CD4-positive, alpha-beta T cell treated with Interleukin-6 at 100 ng/mL for 8 hours (primary cell): ENCODE measurements at regions not wholly inside any gene's neighbourhood (a gene's known extent, or its start where the extent isn't known, plus 50 kb on each side); places are given as distances from the start of the nearest gene placed in this dataset.

Experiments
- DNase-seq: peaks from one replicate; pipeline ENCODE4 v3.0.0-alpha.2; 2020; ENCODE audit warnings: mixed read lengths, low spot score

DNA sequence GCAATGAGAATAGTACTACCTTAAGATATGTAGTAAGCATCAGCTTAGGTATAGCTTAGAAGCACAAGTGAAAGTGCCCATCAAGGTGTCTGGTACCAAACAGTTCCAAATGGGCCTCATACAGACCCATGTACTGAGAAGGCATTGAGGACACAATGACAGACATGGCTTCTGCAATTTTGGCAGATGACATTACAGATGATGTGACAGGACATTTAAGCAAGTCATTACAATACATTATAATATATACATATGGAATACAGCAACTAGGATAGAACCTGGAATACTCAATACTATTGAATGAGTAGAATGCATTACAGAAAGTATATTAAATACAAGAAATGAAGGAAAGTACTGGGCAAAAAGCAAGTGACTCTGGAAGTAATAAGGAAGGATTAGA lies 256.4 kb downstream of the GXYLT1 start:
- DNase-seq, result no peak

DNA sequence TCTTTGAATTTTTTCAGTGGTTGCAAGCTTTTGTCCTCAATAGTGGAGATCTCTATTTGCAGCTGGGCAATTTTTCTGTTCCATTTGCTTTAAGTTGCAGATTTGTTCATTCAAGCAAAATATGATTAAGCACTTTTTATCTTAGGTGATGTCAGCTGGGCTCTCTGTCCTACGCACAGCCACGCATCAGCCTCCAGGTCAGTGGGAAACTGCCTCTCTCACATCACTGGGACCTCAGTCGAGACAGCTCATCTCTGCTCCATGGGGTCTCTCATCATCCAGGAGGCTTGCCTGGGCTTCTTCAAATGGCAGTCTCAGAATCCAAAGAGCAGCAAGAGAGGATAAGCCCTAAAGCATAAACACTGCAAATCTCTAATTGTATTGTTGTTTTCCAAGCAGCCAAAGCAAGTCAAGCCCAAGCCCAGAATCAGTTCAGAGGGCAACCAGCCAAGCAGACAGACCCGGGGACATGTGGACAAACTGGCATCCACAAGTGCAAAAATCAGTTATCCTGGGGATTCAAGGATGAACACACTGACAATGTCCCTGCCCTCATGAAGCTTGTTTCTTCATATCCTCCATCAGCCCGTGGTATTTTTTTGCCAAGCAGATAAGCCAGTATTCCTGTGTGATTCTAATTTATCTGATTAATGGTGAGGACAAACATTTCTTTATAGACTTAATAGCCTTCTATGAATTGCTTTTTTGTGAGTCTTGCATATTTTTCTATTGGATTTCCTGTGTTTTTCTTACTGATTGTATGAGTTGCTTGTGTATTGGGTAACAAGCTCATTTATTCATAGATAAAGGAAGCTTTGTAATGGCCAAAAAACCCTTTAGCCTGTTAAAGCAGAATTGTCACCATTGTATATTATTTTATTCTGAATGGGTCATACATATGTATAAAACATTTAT lies 262.5 kb downstream of the GXYLT1 start:
- DNase-seq, result no peak

DNA sequence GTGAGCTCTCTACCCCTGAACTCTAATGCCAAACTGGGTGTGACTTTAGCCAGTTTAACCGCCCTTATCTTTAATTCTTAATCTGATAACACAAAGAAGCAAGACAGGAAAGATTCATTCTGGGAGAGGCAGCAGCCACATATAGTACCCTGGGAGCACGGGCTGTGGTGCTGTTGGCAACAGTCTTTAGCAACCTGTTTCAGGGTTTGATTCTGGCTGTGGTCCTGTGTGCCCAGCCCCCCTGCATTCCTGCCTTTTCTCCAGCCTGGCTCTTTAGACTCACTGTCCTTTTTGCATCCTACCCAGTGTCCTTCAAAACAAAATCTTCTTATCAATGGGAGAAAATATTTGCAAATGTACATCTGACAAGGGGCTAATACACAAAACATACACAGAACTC lies 275.2 kb downstream of the GXYLT1 start:
- DNase-seq, result no peak

DNA sequence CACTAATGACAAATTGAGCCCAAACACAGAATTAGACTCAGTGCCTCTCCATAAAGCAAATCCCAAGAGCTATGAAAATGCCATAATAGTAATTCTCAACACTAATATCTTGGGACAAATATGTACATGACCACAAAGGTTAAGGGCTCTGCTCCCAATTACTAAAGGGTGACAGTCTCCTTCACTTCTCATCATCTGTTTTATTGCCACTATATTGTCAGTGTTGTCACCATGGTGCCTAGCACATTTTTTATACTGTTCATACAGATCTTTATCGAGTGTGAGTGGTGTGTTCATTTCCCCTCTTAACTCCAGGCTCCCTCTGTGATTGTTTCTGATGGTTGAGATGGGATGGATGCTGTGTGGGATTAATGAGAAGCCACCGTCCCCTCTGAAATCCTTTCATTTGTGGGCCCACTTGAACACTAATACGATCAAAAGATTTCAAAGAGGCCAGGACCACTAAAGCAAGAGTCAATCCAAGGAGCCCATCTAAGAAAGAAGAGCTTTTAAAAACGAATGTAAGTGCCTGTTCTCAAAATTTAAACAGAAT lies 277.7 kb downstream of the GXYLT1 start:
- no peak for DNase-seq

DNA sequence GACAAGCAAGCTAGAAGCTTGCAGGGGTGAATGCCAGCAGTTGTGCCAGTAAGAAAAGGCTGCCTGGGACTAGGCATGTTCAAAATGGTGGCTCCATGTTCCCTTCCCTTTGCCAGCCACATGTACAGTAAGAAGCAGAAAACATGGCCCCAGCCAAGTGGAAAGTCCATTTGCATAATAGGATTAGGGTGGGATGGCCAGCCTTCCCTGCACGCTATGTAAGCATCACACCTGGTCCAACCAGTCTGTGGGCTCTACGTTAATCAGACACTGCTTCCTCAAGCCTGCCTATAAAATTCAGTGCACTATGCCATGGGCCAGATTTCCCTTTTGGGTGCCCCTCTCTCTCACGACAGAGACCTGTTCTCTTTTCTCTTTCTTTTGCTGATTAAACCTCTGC lies 288.4 kb downstream of the GXYLT1 start:
- DNase-seq, result no peak

DNA sequence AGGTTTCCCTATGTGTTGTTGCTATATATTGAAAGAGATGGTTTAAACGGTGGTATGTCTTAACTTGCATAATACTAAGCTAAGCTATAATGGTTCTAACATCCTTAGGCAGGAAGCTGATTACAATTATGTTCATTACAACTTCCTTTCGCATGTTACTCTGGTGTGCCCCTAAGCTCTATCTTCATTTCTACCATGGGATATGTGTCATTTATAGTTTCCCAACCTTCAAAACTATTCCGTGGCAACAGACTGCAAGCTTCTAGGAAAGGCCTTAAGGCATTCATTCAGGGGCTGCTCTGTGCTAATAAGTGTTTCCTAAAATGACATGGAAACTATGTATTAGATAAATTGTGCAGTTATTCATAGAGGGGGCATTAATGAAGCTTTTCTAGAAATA lies 294.6 kb downstream of the GXYLT1 start:
- no peak for DNase-seq

DNA sequence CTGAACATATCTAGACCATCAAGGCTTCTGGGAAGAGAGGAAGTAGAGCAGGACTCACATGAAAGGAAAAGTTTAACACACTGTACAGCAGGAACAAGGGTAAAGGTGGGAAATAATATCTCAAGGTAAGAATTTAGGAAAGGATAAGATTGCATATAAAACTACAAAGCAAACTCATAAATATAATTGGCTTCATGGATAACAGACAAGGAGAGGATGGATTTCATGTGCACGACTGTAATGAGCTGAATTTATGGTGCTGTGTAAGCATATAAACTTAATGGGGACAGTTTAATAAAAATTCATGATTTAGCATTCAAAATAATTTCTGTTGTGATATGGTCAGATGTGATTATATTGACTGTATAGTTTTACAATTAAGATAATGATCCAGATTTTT lies 298.0 kb downstream of the GXYLT1 start:
- no peak for DNase-seq

DNA sequence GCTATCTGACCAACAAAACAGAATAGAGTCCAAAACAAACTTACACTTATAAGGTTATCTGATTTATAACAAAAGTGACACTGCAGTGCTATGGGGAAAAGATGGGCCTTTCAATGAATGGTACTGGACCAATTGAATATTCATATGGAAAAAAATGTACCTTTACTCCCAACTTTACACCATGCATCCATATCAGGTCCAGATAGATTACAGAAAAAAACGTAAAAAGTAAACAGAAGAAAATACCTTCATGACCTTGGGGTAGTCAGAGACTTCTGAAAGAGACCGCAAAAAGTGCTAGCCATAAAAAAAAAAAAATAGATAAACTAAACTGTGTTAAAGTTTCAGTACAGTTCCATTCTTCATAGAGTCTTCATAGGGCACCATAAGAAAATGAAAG lies 308.3 kb downstream of the GXYLT1 start:
- DNase-seq, result no peak

DNA sequence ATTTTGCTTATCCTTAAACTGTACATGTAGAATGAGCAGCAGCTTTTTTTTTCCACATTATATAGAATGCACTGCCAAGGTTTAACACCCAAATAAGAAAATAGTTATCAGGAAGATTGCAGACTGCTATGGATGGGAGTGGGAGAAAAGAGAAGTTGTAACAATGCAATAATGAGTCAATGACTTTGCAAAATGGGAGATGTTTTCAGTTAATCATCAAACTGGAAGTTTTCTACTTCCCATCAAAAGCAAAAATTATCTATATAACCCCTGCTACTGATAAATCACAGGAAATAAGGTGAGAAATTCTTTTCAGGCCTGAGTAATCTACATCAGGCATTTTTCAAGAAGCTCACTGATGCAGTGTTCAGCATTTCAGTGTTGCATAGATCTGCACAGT lies 309.1 kb downstream of the GXYLT1 start:
- no peak for DNase-seq

DNA sequence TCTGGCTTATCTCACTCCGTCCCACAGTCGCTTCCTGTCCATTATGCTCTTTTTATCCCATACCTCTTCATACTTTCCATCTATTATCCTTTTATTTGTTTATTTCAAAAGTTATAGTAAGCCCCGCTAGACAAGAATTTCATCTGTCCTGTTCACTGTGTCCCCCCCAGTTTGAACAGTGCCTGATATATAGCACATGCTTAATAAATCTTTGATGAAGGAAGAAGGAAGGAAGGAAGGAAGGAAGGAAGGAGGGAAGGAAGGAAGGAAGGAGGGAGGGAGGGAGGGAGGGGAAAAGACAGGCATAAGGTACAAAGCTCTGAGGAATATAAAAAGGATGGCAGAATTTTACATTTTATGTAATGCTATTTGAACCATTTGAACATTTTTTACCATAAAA lies 324.7 kb downstream of the GXYLT1 start:
- no peak for DNase-seq

DNA sequence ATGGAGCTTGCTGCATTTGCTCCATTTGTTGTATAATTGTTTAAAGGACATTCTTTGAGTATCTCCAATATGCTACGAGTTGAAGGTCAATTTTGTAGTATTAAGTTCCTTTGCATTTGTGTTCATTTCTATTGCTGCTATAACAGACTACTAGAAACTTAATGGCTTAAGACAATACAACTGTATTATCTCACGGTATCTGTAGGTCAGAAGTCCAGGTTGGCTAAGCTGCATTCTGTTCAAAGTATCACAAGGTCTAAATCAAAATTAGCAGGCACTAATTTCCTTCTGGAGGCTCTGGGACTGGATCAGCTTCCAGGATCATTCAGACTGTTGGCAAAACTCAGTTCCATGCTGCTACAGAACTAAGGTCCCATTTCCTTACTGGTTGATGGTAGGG lies 340.6 kb downstream of the GXYLT1 start:
- DNase-seq, result no peak

DNA sequence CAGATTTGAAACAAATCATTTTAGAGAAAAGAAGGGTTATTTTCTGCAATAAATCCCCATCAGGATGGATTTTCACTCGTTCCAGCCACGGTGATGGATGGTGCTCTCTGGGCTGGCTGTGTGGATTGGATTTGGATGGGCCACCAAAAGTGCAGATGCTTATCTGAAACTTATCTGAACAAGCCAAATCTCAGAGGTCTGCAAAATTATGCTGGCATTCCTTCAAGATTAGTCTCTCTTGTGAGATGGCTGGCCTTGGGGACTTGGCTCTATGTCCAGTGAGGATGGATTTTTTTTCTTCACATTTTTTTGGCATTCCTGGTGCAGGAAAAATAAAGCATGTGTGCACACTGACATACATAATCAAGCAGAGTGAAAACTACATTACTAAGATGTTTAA lies 341.9 kb downstream of the GXYLT1 start:
- DNase-seq, result no peak

DNA sequence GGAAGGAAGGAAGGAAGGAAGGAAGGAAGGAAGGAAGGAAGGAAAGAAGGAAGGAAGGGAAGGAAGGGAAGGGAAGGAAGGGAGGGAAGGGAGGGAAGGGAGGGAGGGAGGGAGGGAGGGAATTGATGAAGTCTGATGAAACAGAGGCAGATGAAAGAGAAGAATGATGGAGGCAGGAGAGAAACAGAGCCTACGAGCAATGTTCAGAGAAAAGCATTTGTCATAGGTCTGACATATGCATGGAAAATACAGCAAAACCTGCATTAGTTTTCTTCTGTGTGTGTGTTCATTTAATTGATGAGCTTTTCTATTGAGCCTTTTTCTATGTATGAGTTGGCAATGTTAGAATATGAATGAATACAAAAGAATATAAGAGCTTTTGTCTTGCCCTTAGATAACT lies 343.4 kb downstream of the GXYLT1 start:
- no peak for DNase-seq

DNA sequence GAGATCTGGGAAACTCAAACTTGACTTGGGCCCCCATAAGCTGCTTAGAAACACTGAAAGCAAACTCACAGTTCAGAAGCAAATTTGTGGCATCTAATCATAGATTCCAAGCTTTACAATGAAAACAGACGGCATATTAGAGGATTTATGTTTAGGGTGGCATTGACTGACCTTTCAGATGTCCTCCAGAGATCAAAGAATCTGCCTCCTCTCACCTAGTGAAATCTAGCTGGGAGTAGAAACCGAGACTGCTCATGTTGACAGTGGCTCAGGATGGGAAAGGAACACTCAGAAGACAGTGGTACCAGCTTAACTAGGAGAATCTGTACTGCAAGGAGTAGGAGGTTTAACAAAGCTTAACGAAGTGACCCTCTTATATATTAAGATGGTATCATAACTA lies 345.0 kb downstream of the GXYLT1 start:
- DNase-seq, result no peak

DNA sequence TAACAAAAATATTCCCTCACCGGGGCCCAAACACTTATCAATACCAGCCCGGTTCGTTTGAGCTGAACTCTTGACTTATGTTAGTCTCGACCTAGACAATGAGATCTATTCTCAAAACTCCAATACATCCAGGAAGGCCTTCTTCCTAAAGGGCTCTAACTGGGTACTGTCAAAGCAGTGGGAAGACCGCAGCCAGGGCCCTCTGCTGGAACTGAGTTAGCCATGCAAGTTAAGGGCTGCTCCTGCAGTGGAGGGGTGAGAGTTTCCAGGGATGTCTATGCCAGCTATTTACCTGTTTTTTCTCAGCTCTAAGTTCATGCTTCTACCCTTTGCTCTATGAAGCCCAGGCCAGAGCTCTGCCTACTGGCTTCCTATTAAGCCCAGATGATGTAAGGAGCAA lies 348.8 kb downstream of the GXYLT1 start:
- DNase-seq, result no peak

DNA sequence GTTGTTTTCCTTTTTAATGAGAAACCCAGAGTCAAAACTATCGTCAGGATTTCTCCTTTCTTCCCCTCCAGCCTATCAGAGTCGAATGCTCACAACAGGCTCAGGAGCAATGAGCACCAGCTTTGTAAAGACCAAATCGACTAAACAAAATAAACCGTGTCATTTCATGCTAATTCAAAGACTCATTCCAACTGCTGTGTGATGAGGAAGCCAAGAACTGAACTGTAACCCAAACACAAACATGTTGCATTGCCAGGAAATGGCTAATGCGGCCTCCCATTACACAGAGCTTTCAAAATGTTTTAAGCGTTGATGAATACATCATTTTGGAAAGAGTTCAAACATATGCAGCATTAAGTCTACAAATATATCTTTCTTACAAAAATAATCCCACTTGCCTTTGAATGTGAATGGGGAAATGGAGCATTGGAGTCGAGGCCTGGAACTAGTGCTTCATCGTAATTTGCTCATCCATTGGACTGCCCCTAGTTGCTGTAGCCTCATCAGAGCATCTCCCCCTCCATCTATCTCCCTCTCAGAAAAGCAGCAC lies 349.5 kb downstream of the GXYLT1 start:
- DNase-seq, result no peak

DNA sequence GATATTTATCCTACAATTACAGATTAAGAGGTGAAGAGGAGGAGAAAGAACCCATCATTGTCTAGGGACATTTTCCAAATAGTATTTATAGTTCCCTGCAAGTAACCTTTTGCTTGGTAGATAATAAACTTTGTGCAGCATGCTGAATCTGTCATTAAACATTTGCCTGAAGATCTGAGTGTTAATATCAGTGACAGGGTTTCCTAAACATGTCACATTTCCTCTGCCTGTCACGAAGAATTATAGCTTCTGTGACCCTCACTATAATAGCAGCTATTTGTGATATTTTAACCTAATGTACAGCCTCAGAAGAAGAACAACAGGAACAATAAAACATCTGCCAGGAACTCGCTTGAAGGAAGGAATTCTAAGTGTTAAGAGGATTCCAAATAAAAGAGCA lies 350.3 kb downstream of the GXYLT1 start:
- DNase-seq, result no peak

DNA sequence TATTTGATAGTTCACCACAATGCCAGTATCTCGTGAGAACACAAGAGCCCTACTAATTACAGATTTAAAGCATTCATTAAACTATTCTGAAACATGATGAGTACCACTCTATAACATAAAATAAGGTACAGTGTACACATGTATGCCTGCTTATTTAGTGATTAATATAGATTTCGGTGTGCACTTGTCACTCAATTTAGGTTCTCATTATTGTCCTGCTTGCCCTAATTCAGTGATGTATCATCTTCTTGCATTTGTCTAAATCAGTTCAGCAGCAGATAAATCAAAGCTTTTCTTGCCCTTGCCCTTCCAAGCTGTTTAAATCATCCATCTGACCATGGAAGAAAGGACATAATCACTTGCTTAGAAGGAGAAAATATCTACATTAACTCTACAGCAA lies 359.7 kb downstream of the GXYLT1 start:
- no peak for DNase-seq

DNA sequence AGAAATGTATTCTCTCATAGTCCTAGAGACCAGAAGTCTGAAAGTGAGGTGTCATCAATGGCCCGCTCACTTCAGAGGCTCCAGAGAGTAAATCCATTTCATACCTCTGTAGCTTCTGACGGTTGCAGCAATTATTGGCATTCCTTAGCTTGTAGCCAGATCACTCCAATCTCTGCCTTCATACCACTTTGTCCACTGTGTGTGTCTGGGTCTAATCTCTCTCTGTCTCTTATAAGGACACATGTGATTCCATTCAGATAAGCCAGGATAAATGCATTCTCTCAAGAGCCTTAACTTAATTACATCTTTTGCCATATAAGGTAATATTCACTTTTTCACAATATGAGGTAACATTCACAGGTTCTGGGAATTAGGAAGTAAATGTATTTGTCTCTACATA lies 365.7 kb downstream of the GXYLT1 start:
- no peak for DNase-seq

DNA sequence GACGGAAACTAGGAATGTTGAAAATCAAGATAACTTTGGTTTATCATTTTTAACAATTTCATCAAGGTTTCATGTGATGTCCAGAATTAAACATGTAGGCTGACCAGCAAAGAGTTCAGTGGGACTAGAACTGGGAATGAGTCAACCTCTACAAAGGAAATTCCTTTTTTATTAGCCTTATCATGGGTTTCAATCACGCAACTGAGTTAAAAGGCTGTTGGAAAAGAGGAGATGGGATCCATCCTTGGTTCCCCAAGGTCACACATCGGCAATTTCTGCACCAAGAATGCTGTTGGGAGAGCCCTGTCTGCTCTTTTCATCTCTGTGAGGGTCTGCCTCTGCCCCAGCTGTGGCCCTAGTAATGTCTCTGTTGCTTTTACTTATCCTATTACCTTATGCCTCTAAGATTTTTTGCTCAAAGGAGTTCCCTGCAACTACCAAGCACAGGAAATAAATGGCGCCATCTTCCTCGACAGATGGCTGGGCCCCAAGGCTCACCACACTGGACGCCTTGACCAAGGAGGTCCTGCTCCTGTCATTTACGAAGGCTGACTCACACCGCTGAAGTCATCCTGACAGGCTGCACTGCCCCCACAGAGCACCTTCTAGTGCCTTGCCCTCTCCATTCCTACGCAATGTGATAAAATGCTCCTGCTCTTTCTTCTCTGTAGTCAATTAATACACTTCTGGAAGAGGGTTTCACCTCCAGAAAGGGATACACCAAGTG lies 367.4 kb downstream of the GXYLT1 start:
- no peak for DNase-seq

DNA sequence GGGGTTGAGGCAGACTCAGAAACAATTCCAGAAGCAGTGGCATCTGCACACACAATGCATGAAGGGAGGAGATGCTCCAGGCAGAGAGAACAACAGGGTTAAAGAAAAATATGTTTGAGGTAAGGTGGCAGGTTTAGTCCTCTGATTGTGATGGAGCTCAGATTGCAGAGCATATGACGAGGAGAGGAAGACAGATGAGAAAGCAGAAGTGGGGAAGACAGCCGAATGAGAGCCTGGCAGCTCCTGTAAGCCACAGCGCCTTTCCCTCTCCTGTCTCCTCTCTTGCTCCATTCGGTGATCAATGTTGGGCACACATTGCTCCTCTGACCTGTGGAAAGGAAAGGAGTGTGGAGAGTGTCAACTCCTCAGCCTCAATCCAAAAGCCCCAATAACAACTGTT lies 372.2 kb downstream of the GXYLT1 start:
- no peak for DNase-seq

DNA sequence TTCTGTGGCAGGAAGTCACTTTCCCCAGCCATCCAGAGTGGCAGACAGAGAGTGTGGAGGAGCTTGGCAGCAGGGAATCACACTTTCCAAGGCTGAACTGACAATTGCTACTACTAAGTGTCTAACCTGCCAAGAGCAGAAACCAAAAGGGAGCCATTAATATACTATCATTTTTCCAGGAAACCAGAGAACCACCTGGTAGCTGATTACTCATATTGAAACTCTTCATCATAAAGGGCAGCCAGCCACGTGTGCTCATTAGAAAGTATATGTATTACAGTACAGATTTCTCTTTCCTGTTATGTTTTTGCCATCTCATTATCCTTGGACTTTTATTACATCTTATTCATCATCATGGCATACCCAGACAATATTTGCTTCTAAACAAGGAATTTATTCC lies 374.9 kb downstream of the GXYLT1 start:
- DNase-seq, result no peak

DNA sequence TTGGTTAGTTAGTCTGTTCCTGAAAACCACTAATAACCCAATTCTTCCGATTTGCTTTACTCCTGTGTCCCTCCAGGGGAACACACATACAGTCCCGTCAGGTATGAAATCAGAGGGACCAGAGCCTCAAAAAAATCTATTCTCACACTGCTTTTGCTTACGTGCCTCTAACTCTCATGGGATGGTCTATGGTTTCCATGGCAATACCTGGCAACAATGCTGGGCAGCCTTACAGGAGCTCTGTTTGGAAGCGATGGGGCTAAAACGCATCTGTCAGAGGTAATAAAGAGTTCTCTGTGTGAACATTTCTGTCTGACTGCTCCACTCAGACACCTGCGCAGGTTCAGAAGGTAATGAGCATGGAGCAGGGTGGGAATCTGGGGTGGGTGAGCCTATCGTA lies 376.2 kb downstream of the GXYLT1 start:
- DNase-seq, result no peak
